ENCODE measurements at regions not wholly inside any gene's neighbourhood (a gene's known extent, or its start where the extent isn't known, plus 50 kb on each side); places are given as distances from the start of the nearest gene placed in this dataset.
A peak's percentile ranks its signal among the peaks of the same experiment; 100 is the strongest.

GRCh38 chr5:173472784-173473278, 143.6 kb downstream of the BOD1 start:
- H3K27ac ChIP-seq, result peak overlapping the region; percentile 73 to 78
- no peaks in the 10 kb centered on the region for H3K36me3 ChIP-seq (ENCODE audit: low read depth, missing control alignments)
- DNase-seq, result peak; percentile 23
- no peak for TF ChIP-seq CTCF (IDR thresholded peaks at IDR 0.05)
- no peak for TF ChIP-seq POLR2A (IDR thresholded peaks at IDR 0.05)
- peaks cover 21% of the 10 kb centered on the region for H3K4me1 ChIP-seq
- no peaks in the 10 kb centered on the region for H3K9me3 ChIP-seq
- no peaks in the 10 kb centered on the region for H3K27me3 ChIP-seq
- intact Hi-C loops (cut with DNase I; ENCODE audit: low total_unique reads), result no loop called here
- 52 to 70% methylated on average over 3 of the region's 3 CpGs for WGBS, 2 donors
- no peak overlapping the region for H3K4me3 ChIP-seq

DNA sequence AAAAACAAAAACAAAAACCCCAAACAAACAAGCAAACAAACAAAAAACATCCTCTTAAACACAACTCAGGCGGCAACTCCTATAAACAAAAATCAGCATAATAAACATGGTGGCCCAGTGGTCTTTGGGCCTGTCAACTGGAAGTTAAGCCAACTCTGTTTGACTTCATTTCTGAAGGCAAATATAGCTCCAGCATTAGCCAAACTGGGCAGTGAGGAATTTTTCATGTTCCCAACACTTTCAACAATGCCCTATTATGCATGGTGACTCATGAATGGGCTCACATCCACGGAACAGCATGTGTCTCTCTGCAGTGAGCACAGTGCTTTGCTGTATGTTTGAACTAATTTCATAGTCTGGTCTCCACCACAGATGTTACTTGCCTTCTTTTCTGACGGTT, 143.9 kb upstream of the STC2 start:
- Histone ChIP-seq H3K36me3 (ENCODE audit: low read depth, missing control alignments) (no peaks in the 10 kb centered on the region), H3K4me1 (peaks cover 21% of the 10 kb centered on the region), H3K4me3 (no peak overlapping the region), H3K27ac (peak overlapping the region; percentile 73 to 78), H3K27me3 (no peaks in the 10 kb centered on the region), H3K9me3 (no peaks in the 10 kb centered on the region)
- TF ChIP-seq POLR2A (IDR thresholded peaks at IDR 0.05) (no peak), CTCF (IDR thresholded peaks at IDR 0.05) (no peak)
- peak; percentile 93 for DNase-seq
- intact Hi-C loops (cut with DNase I; ENCODE audit: low total_unique reads), result no loop called here
- 44 to 49% methylated on average over 3 of the region's 3 CpGs for WGBS, 2 donors

GRCh38 chr5:173468821-173469251, 140.6 kb upstream of the STC2 start:
- no peaks in the 10 kb centered on the region for H3K27me3 ChIP-seq
- H3K4me1 ChIP-seq, result peaks cover 21% of the 10 kb centered on the region
- no peak overlapping the region for H3K27ac ChIP-seq
- no peak for TF ChIP-seq CTCF (IDR thresholded peaks at IDR 0.05)
- no peak for TF ChIP-seq POLR2A (IDR thresholded peaks at IDR 0.05)
- DNase-seq, result peak; percentile 33
- H3K36me3 ChIP-seq (ENCODE audit: low read depth, missing control alignments), result no peaks in the 10 kb centered on the region
- 64 to 77% methylated on average over 4 of the region's 4 CpGs for WGBS, 2 donors
- H3K9me3 ChIP-seq, result no peaks in the 10 kb centered on the region
- intact Hi-C loops (cut with DNase I; ENCODE audit: low total_unique reads), result no loop called here
- no peak overlapping the region for H3K4me3 ChIP-seq

DNA sequence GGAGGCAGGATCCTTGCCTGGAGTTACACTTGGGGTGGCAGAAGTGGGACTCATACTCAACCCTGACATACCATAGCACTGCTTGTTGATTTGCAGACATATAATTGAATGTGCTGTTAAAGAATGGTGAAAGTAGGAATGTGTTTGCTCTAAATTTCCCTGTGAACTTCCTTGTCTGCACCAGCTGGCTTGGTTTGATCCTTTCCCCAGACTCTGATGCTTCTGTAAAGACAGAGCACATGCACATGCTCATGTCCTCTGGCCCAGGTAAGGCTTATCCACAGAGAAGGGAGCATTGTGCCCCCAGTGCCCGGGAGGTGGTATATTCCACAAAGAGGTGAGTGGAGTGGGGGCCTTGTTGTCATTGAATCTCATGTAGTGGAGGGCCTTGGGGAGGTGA, 138.0 kb upstream of the STC2 start:
- no peak for TF ChIP-seq POLR2A (IDR thresholded peaks at IDR 0.05)
- TF ChIP-seq CTCF (IDR thresholded peaks at IDR 0.05), result no peak
- Histone ChIP-seq H3K27ac (no peak overlapping the region), H3K4me3 (no peak overlapping the region), H3K36me3 (ENCODE audit: low read depth, missing control alignments) (no peaks in the 10 kb centered on the region), H3K9me3 (no peaks in the 10 kb centered on the region), H3K27me3 (no peaks in the 10 kb centered on the region), H3K4me1 (peaks cover 4% of the 10 kb centered on the region)
- intact Hi-C loops (cut with DNase I; ENCODE audit: low total_unique reads), result no loop called here
- no peak for DNase-seq
- 81 to 89% methylated on average over 1 of the region's 1 CpG for whole genome bisulfite sequencing, 2 donors

GRCh38 chr5:173464813-173465212, 136.6 kb upstream of the STC2 start:
- Histone ChIP-seq H3K4me1 (peaks cover 5% of the 10 kb centered on the region), H3K4me3 (no peak overlapping the region), H3K27ac (no peak overlapping the region), H3K27me3 (no peaks in the 10 kb centered on the region), H3K9me3 (no peaks in the 10 kb centered on the region), H3K36me3 (ENCODE audit: low read depth, missing control alignments) (no peaks in the 10 kb centered on the region)
- TF ChIP-seq CTCF (IDR thresholded peaks at IDR 0.05) (no peak), POLR2A (IDR thresholded peaks at IDR 0.05) (no peak)
- no peak for DNase-seq
- 82 to 86% methylated on average over 4 of the region's 4 CpGs for WGBS, 2 donors
- intact Hi-C loops (cut with DNase I; ENCODE audit: low total_unique reads), result no loop called here
